Peyer's patch (tissue), 4 donors: ENCODE measurements at regions not wholly inside any gene's neighbourhood (a gene's known extent, or its start where the extent isn't known, plus 50 kb on each side); places are given as distances from the start of the nearest gene placed in this dataset.

Source experiments
- DNase-seq, 3 donors: peaks; one replicate each; pipeline ENCODE4 v3.0.0-alpha.2; 2017 to 2019
- H3K27ac ChIP-seq, 4 donors: fragments of 200-600 bp; sonication (generic); one replicate each; pipeline ENCODE4 v1.5.1; 2016 to 2019
- H3K27me3 ChIP-seq, 2 donors: fragments of 200-600 bp; sonication (generic); one replicate each; pipeline ENCODE4 v1.5.1; 2019
- H3K36me3 ChIP-seq, 3 donors: fragments of 200-600 bp; sonication (generic); one replicate each; pipeline ENCODE4 v1.5.1; 2016 to 2019
- H3K4me1 ChIP-seq, 4 donors: fragments of 200-600 bp; sonication (generic); one replicate each; pipeline ENCODE4 v1.5.1; 2016 to 2019
- H3K4me3 ChIP-seq, 4 donors: fragments of 200-600 bp; sonication (generic); 1 replicate in 3 of 4; 2 replicates in 1 of 4; pipeline ENCODE4 v1.5.1; 2016 to 2019; ENCODE audit warnings: mild to moderate bottlenecking in 1 of 4
- H3K9me3 ChIP-seq, 4 donors: fragments of 200-600 bp; sonication (generic); one replicate each; pipeline ENCODE4 v1.5.1; 2016 to 2019; ENCODE audit warnings: mild to moderate bottlenecking in 1 of 4
- POLR2A ChIP-seq, 2 donors: fragments of 450-650 bp; IDR thresholded peaks; one replicate each; pipeline ENCODE4 v1.5.1; 2017; ENCODE audit warnings: antibody characterized with exemption in 2 of 2, mild to moderate bottlenecking in 2 of 2, moderate library complexity in 2 of 2
- TF ChIP-seq, protein P1 (sequence below), 6 experiments: fragments of 450-650 bp in 4 of 6; fragments of 200-600 bp in 2 of 6; sonication (generic) in 1 of 6; IDR thresholded peaks; one replicate each; pipeline ENCODE4 v1.5.1; 2017 to 2019; ENCODE audit warnings: antibody characterized with exemption in 6 of 6, mild to moderate bottlenecking in 3 of 6, moderate library complexity in 1 of 6

DNA sequence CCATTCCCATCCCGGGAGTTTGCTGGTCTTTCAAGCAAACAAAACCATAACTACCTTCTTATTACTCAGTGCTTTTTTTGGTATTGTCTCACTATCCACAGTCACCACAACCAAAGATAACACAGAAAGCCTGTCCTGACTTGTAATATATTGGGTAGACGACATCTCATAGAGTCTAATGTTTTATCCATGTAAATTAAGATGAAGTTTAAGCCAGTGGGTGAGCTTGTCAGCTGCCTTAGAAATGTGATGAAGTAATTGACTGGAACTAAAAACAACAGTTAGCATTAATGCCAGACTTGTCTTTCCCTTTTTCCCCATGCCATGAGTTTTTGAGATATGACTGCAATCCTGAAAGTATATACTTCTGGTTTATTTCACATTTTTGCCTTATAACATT is 282.7 kb upstream of the PRDM1 start:
- no peak for DNase-seq
- Histone ChIP-seq H3K36me3 (no peaks in the 10 kb centered on the region), H3K4me1 (no peaks in the 10 kb centered on the region), H3K27me3 (no peaks in the 10 kb centered on the region), H3K4me3 (no peak overlapping the region), H3K27ac (no peak overlapping the region), H3K9me3 (no peaks in the 10 kb centered on the region)
- TF ChIP-seq POLR2A (IDR thresholded peaks at IDR 0.05) = no peak
- TF ChIP-seq, protein P1, sequence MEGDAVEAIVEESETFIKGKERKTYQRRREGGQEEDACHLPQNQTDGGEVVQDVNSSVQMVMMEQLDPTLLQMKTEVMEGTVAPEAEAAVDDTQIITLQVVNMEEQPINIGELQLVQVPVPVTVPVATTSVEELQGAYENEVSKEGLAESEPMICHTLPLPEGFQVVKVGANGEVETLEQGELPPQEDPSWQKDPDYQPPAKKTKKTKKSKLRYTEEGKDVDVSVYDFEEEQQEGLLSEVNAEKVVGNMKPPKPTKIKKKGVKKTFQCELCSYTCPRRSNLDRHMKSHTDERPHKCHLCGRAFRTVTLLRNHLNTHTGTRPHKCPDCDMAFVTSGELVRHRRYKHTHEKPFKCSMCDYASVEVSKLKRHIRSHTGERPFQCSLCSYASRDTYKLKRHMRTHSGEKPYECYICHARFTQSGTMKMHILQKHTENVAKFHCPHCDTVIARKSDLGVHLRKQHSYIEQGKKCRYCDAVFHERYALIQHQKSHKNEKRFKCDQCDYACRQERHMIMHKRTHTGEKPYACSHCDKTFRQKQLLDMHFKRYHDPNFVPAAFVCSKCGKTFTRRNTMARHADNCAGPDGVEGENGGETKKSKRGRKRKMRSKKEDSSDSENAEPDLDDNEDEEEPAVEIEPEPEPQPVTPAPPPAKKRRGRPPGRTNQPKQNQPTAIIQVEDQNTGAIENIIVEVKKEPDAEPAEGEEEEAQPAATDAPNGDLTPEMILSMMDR (IDR thresholded peaks at IDR 0.05) = no peak

GRCh38 chr6:105802703-105803102 is 283.4 kb upstream of the PRDM1 start:
- Histone ChIP-seq H3K27ac (no peak overlapping the region), H3K4me1 (peaks cover 0 to 2% (median 0%) of the 10 kb centered on the region in 4 donors), H3K4me3 (no peak overlapping the region), H3K27me3 (no peaks in the 10 kb centered on the region), H3K9me3 (no peaks in the 10 kb centered on the region), H3K36me3 (no peaks in the 10 kb centered on the region)
- TF ChIP-seq, protein P1 (IDR thresholded peaks at IDR 0.05) = no peak
- TF ChIP-seq POLR2A (IDR thresholded peaks at IDR 0.05) = no peak
- no peak for DNase-seq

- no peaks in the 10 kb centered on the region for H3K27me3 ChIP-seq
- TF ChIP-seq, protein P1 (IDR thresholded peaks at IDR 0.05) = no peak
- TF ChIP-seq POLR2A (IDR thresholded peaks at IDR 0.05) = no peak
- H3K4me3 ChIP-seq = no peak overlapping the region
- H3K36me3 ChIP-seq = no peaks in the 10 kb centered on the region
- peaks cover 0 to 10% (median 0%) of the 10 kb centered on the region in 4 donors for H3K4me1 ChIP-seq
- H3K9me3 ChIP-seq = no peaks in the 10 kb centered on the region
- H3K27ac ChIP-seq = no peak overlapping the region
- no peak for DNase-seq
These were observed 285.3 kb upstream of the PRDM1 start for GRCh38 chr6:105800871-105801270.

DNA sequence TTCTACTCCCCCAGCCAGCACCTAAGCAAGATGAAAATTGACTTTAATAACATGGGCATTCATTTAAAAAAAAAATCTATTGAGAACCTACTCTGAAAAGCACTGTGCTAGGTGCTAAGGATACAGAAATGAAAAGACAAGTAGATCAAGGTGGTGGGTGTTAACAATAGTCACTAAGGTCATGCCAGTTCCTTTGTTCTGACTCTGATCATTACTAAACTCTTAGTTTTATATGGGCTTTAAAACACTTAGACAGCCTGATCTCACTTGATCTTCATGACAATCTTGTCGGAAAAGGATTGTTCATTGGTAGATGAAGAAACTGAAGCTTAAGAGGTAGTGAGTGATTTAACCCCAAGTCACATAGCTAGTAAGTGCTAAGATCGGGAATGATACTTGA is 285.7 kb upstream of the PRDM1 start:
- no peak overlapping the region for H3K4me3 ChIP-seq
- H3K27me3 ChIP-seq = no peaks in the 10 kb centered on the region
- TF ChIP-seq POLR2A (IDR thresholded peaks at IDR 0.05) = no peak
- TF ChIP-seq, protein P1 (IDR thresholded peaks at IDR 0.05) = no peak
- H3K9me3 ChIP-seq = no peaks in the 10 kb centered on the region
- H3K27ac ChIP-seq = no peak overlapping the region
- DNase-seq = no peak
- H3K36me3 ChIP-seq = no peaks in the 10 kb centered on the region
- peaks cover 0 to 10% (median 0%) of the 10 kb centered on the region in 4 donors for H3K4me1 ChIP-seq

DNA sequence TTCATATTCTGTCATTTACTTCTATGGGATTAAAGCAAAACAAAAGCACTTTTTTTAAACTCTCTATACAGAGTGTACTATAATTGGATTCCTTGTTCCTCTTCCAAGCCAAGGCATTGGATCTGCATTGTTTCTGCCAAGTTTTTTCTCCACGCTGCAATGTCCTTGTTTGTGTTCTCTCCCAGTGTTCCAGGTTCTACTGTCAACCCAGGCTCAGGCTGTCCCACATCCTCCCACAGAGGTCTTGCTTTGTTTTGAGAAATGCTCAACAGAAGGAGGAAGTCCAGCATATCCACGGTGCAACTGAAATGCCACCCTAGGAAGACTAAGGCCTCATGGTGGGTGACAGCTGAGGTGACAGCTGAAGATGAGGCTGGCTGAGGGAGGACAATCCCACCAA is 287.1 kb upstream of the PRDM1 start:
- no peak for DNase-seq
- Histone ChIP-seq H3K36me3 (no peaks in the 10 kb centered on the region), H3K4me3 (no peak overlapping the region), H3K27ac (peak overlapping the region in 2 of 4 donors; percentile 17 to 43), H3K9me3 (no peaks in the 10 kb centered on the region), H3K27me3 (no peaks in the 10 kb centered on the region), H3K4me1 (peaks cover 0 to 14% (median 0%) of the 10 kb centered on the region in 4 donors)
- TF ChIP-seq, protein P1 (IDR thresholded peaks at IDR 0.05) = no peak
- TF ChIP-seq POLR2A (IDR thresholded peaks at IDR 0.05) = no peak

DNA sequence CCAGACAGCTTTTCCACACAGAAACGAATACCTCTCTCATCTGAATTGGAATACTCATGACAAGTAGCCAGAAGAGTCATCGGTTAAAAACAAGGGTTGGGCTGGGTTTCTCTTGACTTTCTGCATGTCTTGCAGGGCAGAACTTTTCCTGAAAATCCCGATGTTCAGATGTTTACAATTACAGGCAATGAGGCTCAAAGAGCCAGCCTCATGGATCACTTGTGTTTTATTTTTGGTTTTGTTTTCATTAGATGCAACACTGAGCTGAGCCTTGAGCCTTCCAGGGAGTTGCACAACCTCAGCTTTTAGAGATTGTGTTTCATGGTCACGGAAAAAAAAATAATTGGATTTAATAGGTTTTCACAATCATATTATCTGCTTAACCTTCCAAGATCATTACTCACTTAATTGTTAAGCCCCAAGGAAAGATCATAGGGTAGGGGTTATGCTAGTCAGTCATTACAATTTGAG is 288.1 kb upstream of the PRDM1 start:
- no peak overlapping the region for H3K4me3 ChIP-seq
- no peak for DNase-seq
- TF ChIP-seq, protein P1 (IDR thresholded peaks at IDR 0.05) = no peak
- no peak for TF ChIP-seq POLR2A (IDR thresholded peaks at IDR 0.05)
- H3K4me1 ChIP-seq = peaks cover 0 to 15% (median 0%) of the 10 kb centered on the region in 4 donors
- no peaks in the 10 kb centered on the region for H3K36me3 ChIP-seq
- no peaks in the 10 kb centered on the region for H3K27me3 ChIP-seq
- no peaks in the 10 kb centered on the region for H3K9me3 ChIP-seq
- peak overlapping the region in 2 of 4 donors; percentile 43 to 48 for H3K27ac ChIP-seq
